Memory B cell (primary cell): ENCODE measurements at regions not wholly inside any gene's neighbourhood (a gene's known extent, or its start where the extent isn't known, plus 50 kb on each side); places are given as distances from the start of the nearest gene placed in this dataset.

Experiments
- ATAC-seq: fragments of 150-1000 bp; cut with Tn5 transposase; 2 replicates; pipeline ENCODE4 v1.10.0; 2021; ENCODE audit warnings: low read depth, mild to moderate bottlenecking, moderate library complexity
- DNase-seq, 2 donors: peaks; one replicate each; pipeline ENCODE4 v3.0.0; 2022; ENCODE audit warnings: low spot score in 2 of 2
- H3K27ac Mint-ChIP-seq: one replicate; pipeline ENCODE4 v1.8.0; 2022; ENCODE audit warnings: mild to moderate bottlenecking, moderate library complexity, mixed read lengths
- H3K27me3 Mint-ChIP-seq: one replicate; pipeline ENCODE4 v1.8.0; 2022; ENCODE audit warnings: mixed read lengths
- H3K36me3 Mint-ChIP-seq: one replicate; pipeline ENCODE4 v1.8.0; 2022; ENCODE audit warnings: mild to moderate bottlenecking, mixed read lengths
- H3K4me1 Mint-ChIP-seq: one replicate; pipeline ENCODE4 v1.8.0; 2022; ENCODE audit warnings: mixed read lengths
- H3K4me3 Mint-ChIP-seq: one replicate; pipeline ENCODE4 v1.8.0; 2022; ENCODE audit warnings: mild to moderate bottlenecking, moderate library complexity, mixed read lengths
- H3K9me3 Mint-ChIP-seq: one replicate; pipeline ENCODE4 v1.8.0; 2022; ENCODE audit warnings: mixed read lengths

GRCh38 chr4:53671757-53672156 lies 80.5 kb upstream of the LNX1 start:
- DNase-seq (no peak), ATAC-seq (no peak)
- Mint-ChIP-seq H3K36me3 (peaks cover 2% of the 10 kb centered on the region), H3K4me3 (no peak overlapping the region), H3K4me1 (no peaks in the 10 kb centered on the region), H3K27ac (no peak overlapping the region), H3K27me3 (peaks cover 10% of the 10 kb centered on the region), H3K9me3 (peaks cover 4% of the 10 kb centered on the region)

GRCh38 chr4:53659737-53660136 lies 68.5 kb upstream of the LNX1 start:
- H3K36me3 Mint-ChIP-seq, result no peaks in the 10 kb centered on the region
- no peak for DNase-seq
- H3K4me1 Mint-ChIP-seq, result no peaks in the 10 kb centered on the region
- no peak overlapping the region for H3K4me3 Mint-ChIP-seq
- no peaks in the 10 kb centered on the region for H3K9me3 Mint-ChIP-seq
- no peak overlapping the region for H3K27ac Mint-ChIP-seq
- ATAC-seq, result no peak
- H3K27me3 Mint-ChIP-seq, result peaks cover 5% of the 10 kb centered on the region

- DNase-seq, result no peak
- Mint-ChIP-seq H3K4me3 (no peak overlapping the region), H3K9me3 (no peaks in the 10 kb centered on the region), H3K36me3 (no peaks in the 10 kb centered on the region), H3K27me3 (peaks cover 5% of the 10 kb centered on the region), H3K4me1 (no peaks in the 10 kb centered on the region), H3K27ac (no peak overlapping the region)
- no peak for ATAC-seq
These were observed 67.8 kb upstream of the LNX1 start for GRCh38 chr4:53659112-53659511.

- Mint-ChIP-seq H3K4me3 (no peak overlapping the region), H3K27ac (no peak overlapping the region), H3K9me3 (no peaks in the 10 kb centered on the region), H3K4me1 (no peaks in the 10 kb centered on the region), H3K27me3 (peaks cover 5% of the 10 kb centered on the region), H3K36me3 (no peaks in the 10 kb centered on the region)
- no peak for ATAC-seq
- DNase-seq, result no peak
These were observed 66.7 kb upstream of the LNX1 start for GRCh38 chr4:53658029-53658428.

GRCh38 chr4:53656421-53656981 lies 65.2 kb upstream of the LNX1 start:
- DNase-seq, result no peak
- Mint-ChIP-seq H3K27ac (no peak overlapping the region), H3K36me3 (no peaks in the 10 kb centered on the region), H3K4me3 (no peak overlapping the region), H3K4me1 (no peaks in the 10 kb centered on the region), H3K27me3 (peaks cover 5% of the 10 kb centered on the region), H3K9me3 (no peaks in the 10 kb centered on the region)
- ATAC-seq, result no peak

GRCh38 chr4:53654300-53654758 lies 63.0 kb upstream of the LNX1 start:
- Mint-ChIP-seq H3K9me3 (no peaks in the 10 kb centered on the region), H3K4me1 (no peaks in the 10 kb centered on the region), H3K27me3 (peaks cover 7% of the 10 kb centered on the region), H3K27ac (no peak overlapping the region), H3K4me3 (no peak overlapping the region), H3K36me3 (no peaks in the 10 kb centered on the region)
- ATAC-seq, result no peak
- no peak for DNase-seq

GRCh38 chr4:53653484-53654053 lies 62.3 kb upstream of the LNX1 start:
- peaks cover 6% of the 10 kb centered on the region for H3K27me3 Mint-ChIP-seq
- ATAC-seq, result no peak
- H3K9me3 Mint-ChIP-seq, result no peaks in the 10 kb centered on the region
- no peaks in the 10 kb centered on the region for H3K36me3 Mint-ChIP-seq
- DNase-seq, result no peak
- H3K4me3 Mint-ChIP-seq, result no peak overlapping the region
- no peaks in the 10 kb centered on the region for H3K4me1 Mint-ChIP-seq
- no peak overlapping the region for H3K27ac Mint-ChIP-seq

GRCh38 chr4:53651156-53651735 lies 60.0 kb upstream of the LNX1 start:
- Mint-ChIP-seq H3K27me3 (peaks cover 7% of the 10 kb centered on the region), H3K27ac (no peak overlapping the region), H3K4me3 (no peak overlapping the region), H3K36me3 (no peaks in the 10 kb centered on the region), H3K9me3 (no peaks in the 10 kb centered on the region), H3K4me1 (no peaks in the 10 kb centered on the region)
- DNase-seq (no peak), ATAC-seq (no peak)

- no peaks in the 10 kb centered on the region for H3K9me3 Mint-ChIP-seq
- no peak for ATAC-seq
These were observed 58.1 kb upstream of the LNX1 start for GRCh38 chr4:53649357-53649756.

GRCh38 chr4:53647547-53647946 lies 56.3 kb upstream of the LNX1 start:
- DNase-seq, result no peak
- Mint-ChIP-seq H3K27me3 (peaks cover 3% of the 10 kb centered on the region), H3K4me1 (no peaks in the 10 kb centered on the region), H3K27ac (no peak overlapping the region), H3K9me3 (no peaks in the 10 kb centered on the region), H3K36me3 (no peaks in the 10 kb centered on the region), H3K4me3 (no peak overlapping the region)
- no peak for ATAC-seq

More at GRCh38 chr4:53649357-53649756, 58.1 kb upstream of the LNX1 start:
- Mint-ChIP-seq H3K36me3 (no peaks in the 10 kb centered on the region), H3K4me1 (no peaks in the 10 kb centered on the region), H3K27me3 (peaks cover 3% of the 10 kb centered on the region), H3K27ac (no peak overlapping the region), H3K4me3 (no peak overlapping the region)
- DNase-seq, result no peak

- no peaks in the 10 kb centered on the region for H3K9me3 Mint-ChIP-seq
- ATAC-seq (no peak), DNase-seq (no peak)
- H3K4me1 Mint-ChIP-seq, result no peaks in the 10 kb centered on the region
- no peak overlapping the region for H3K4me3 Mint-ChIP-seq
- no peaks in the 10 kb centered on the region for H3K36me3 Mint-ChIP-seq
- no peak overlapping the region for H3K27ac Mint-ChIP-seq
- H3K27me3 Mint-ChIP-seq, result peaks cover 3% of the 10 kb centered on the region
These were observed 55.5 kb upstream of the LNX1 start for GRCh38 chr4:53646795-53647194.

- no peak overlapping the region for H3K4me3 Mint-ChIP-seq
- H3K27ac Mint-ChIP-seq, result no peak overlapping the region
- H3K36me3 Mint-ChIP-seq, result no peaks in the 10 kb centered on the region
- no peaks in the 10 kb centered on the region for H3K9me3 Mint-ChIP-seq
- H3K4me1 Mint-ChIP-seq, result no peaks in the 10 kb centered on the region
- no peak for DNase-seq
- peaks cover 3% of the 10 kb centered on the region for H3K27me3 Mint-ChIP-seq
- ATAC-seq, result no peak
These were observed 53.8 kb upstream of the LNX1 start for GRCh38 chr4:53645108-53645507.

GRCh38 chr4:53644607-53645006 lies 53.3 kb upstream of the LNX1 start:
- no peaks in the 10 kb centered on the region for H3K36me3 Mint-ChIP-seq
- DNase-seq, result no peak

More at GRCh38 chr4:53644607-53645006, 53.3 kb upstream of the LNX1 start:
- H3K9me3 Mint-ChIP-seq, result no peaks in the 10 kb centered on the region
- no peaks in the 10 kb centered on the region for H3K4me1 Mint-ChIP-seq
- no peak for ATAC-seq
- peaks cover 3% of the 10 kb centered on the region for H3K27me3 Mint-ChIP-seq
- H3K27ac Mint-ChIP-seq, result no peak overlapping the region
- H3K4me3 Mint-ChIP-seq, result no peak overlapping the region
